B cell (primary cell): ENCODE measurements at regions not wholly inside any gene's neighbourhood (a gene's known extent, or its start where the extent isn't known, plus 50 kb on each side); places are given as distances from the start of the nearest gene placed in this dataset.

Experiments used
- ATAC-seq: fragments of 200-7000 bp; cut with Tn5 transposase; one replicate; pipeline ENCODE4 v1.10.0; 2021; ENCODE audit warnings: low read depth, mild to moderate bottlenecking, moderate number of reproducible peaks, moderate library complexity
- CTCF ChIA-PET: fragments of 350-600 bp; sonication (Branson Sonifier 250); formaldehyde crosslinking; loops from one replicate; lab custom pipeline; 2021; ENCODE audit warnings: antibody characterized with exemption, inconsistent platforms; lab: Charles Lee
- POLR2A ChIA-PET: fragments of 350-600 bp; sonication (Branson Sonifier 250); formaldehyde crosslinking; loops from one replicate; lab custom pipeline; 2021; ENCODE audit warnings: antibody characterized with exemption; lab: Charles Lee
- DNase-seq: peaks from one replicate; pipeline ENCODE4 v3.0.0; 2013
- H2AFZ ChIP-seq: 2 replicates; pipeline ENCODE4 v1.6.1; 2012; ENCODE audit warnings: mild to moderate bottlenecking, low read depth, low read length; ENCODE audit not compliant: insufficient read depth, poor library complexity, severe bottlenecking
- H3K27ac ChIP-seq, 2 donors: 1 replicate in 1 of 2; 2 replicates in 1 of 2; pipeline ENCODE4 v1.5.1; 2012 to 2013; ENCODE audit warnings: low read length in 2 of 2, mild to moderate bottlenecking in 2 of 2, moderate library complexity in 1 of 2
- H3K27me3 ChIP-seq, 4 experiments: fragments of 200-600 bp in 1 of 4; sonication (generic) in 1 of 4; replicated peaks in 1 of 4; 1 replicate in 2 of 4; 2 replicates in 2 of 4; pipeline versions ENCODE4 v1.6.1 to v1.7.0; 2013 to 2016; ENCODE audit warnings: low read length in 3 of 4, mild to moderate bottlenecking in 2 of 4, mixed read lengths in 1 of 4, moderate library complexity in 1 of 4; ENCODE audit not compliant: insufficient read depth in 4 of 4, control insufficient read depth in 3 of 4; ENCODE audit errors: control extremely low read depth in 1 of 4
- H3K36me3 ChIP-seq, 2 experiments: replicated peaks in 1 of 2; 1 replicate in 1 of 2; 2 replicates in 1 of 2; pipeline versions ENCODE4 v1.6.1 to v1.7.1; 2013; ENCODE audit warnings: low read length in 1 of 2; ENCODE audit not compliant: insufficient read depth in 2 of 2, control insufficient read depth in 1 of 2; ENCODE audit errors: control extremely low read depth in 1 of 2, extremely low read depth in 1 of 2
- H3K4me1 ChIP-seq, 2 donors: fragments of 200-600 bp in 1 of 2; sonication (generic) in 1 of 2; 1 replicate in 1 of 2; 2 replicates in 1 of 2; pipeline versions ENCODE4 v1.5.1 to v1.6.1; 2013 to 2017; ENCODE audit warnings: low read length in 2 of 2; ENCODE audit not compliant: control insufficient read depth in 2 of 2, insufficient read depth in 2 of 2
- H3K4me2 ChIP-seq: replicated peaks from 2 replicates; pipeline ENCODE3; 2012; ENCODE audit warnings: mild to moderate bottlenecking, low read depth, low read length; ENCODE audit not compliant: poor library complexity, severe bottlenecking
- H3K4me3 ChIP-seq, 5 experiments: fragments of 200-600 bp in 1 of 5; sonication (generic) in 1 of 5; 1 replicate in 3 of 5; 2 replicates in 2 of 5; pipeline versions ENCODE4 v1.5.1 to v1.7.0; 2011 to 2016; ENCODE audit warnings: low read length in 4 of 5, mild to moderate bottlenecking in 4 of 5, low read depth in 2 of 5, control low read depth in 1 of 5, moderate library complexity in 1 of 5; ENCODE audit not compliant: insufficient read depth in 1 of 5; ENCODE audit errors: control extremely low read depth in 1 of 5, extremely low read depth in 1 of 5
- H3K79me2 ChIP-seq: fragments of 200-600 bp; sonication (generic); one replicate; pipeline ENCODE4 v1.6.0; 2016; ENCODE audit warnings: low read length; ENCODE audit not compliant: control insufficient read depth, insufficient read depth
- H3K9ac ChIP-seq: fragments of 200-600 bp; sonication (generic); 2 replicates; pipeline ENCODE4 v1.6.1; 2017; ENCODE audit warnings: mild to moderate bottlenecking, low read length, moderate library complexity
- H3K9me3 ChIP-seq, 3 donors: one replicate each; pipeline versions ENCODE4 v1.6.1 to v1.7.1; 2013; ENCODE audit warnings: low read length in 2 of 3; ENCODE audit not compliant: control insufficient read depth in 2 of 3, insufficient read depth in 1 of 3; ENCODE audit errors: control extremely low read depth in 1 of 3
- H4K20me1 ChIP-seq: 2 replicates; pipeline ENCODE4 v1.6.0; 2012; ENCODE audit warnings: mild to moderate bottlenecking, low read length; ENCODE audit not compliant: insufficient read depth, control insufficient read depth, poor library complexity, severe bottlenecking
- H3K27ac Mint-ChIP-seq: one replicate; pipeline ENCODE4 v1.8.0; 2021; ENCODE audit warnings: mixed read lengths
- H3K27me3 Mint-ChIP-seq: one replicate; pipeline ENCODE4 v1.8.0; 2021; ENCODE audit warnings: mixed read lengths
- H3K4me1 Mint-ChIP-seq: one replicate; pipeline ENCODE4 v1.8.0; 2021; ENCODE audit warnings: mixed read lengths
- H3K4me3 Mint-ChIP-seq: one replicate; pipeline ENCODE4 v1.8.0; 2021; ENCODE audit warnings: mixed read lengths
- H3K9me3 Mint-ChIP-seq: one replicate; pipeline ENCODE4 v1.8.0; 2022; ENCODE audit warnings: mixed read lengths; ENCODE audit not compliant: insufficient read depth
- EZH2 ChIP-seq: IDR thresholded peaks from 2 replicates; pipeline ENCODE4 v1.6.1; 2012; ENCODE audit warnings: borderline replicate concordance, low read depth, mild to moderate bottlenecking, moderate library complexity, low read length; ENCODE audit not compliant: insufficient read depth, poor library complexity, severe bottlenecking
- WGBS: methylation state at CpG from one replicate; pipeline ENCODE4 v1.1.5; 2013; ENCODE audit warnings: missing lambda C conversion rate; ENCODE audit not compliant: insufficient coverage; 5-methylcytosine and 5-hydroxymethylcytosine counted together
- intact Hi-C: fragments of 100-400 bp; cut with micrococcal nuclease; formaldehyde crosslinking; loops from one replicate; pipeline ENCODE4 v1.10.0; 2022
- TF ChIP-seq, protein P1 (sequence below): fragments of 200-600 bp; IDR thresholded peaks from one replicate; pipeline ENCODE4 v1.8.0; 2022; ENCODE audit warnings: antibody characterized with exemption, mild to moderate bottlenecking

DNA sequence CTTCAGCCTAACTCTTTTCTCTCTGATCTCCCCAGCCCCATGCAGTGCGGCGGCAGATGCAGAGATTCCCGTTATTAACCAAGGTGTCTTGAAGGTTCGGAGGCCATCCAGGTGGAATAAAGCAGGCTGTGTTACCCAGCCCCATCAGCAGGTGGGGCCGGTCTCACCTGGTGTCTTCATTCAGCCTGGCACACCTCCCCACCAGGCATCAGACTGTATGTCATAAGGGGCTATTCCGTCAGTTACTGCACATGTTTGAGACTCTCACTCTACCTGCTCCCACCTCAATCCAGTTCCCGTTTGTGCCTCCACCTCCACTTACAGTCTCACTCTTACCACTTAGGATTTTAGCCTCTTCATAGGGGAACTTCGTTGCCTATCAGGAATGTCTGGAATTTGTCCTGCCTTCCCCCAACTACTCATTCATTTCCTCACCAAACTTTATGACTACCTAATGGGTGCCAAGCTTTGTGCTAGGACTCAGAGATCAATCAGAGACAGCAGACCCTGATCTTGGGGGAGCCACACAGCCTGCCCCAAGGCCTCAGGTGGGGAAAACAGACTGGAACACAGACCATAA, 170.2 kb downstream of the PLPP3 start:
- H4K20me1 ChIP-seq, result no peaks in the 10 kb centered on the region
- H3K4me3 ChIP-seq, result no peak overlapping the region
- no peak overlapping the region for H3K27ac Mint-ChIP-seq
- 82% methylated on average over 5 of the region's 8 CpGs for WGBS
- H3K9me3 ChIP-seq, result no peaks in the 10 kb centered on the region
- H3K4me1 Mint-ChIP-seq, result peaks cover 27% of the 10 kb centered on the region
- CTCF ChIA-PET, result interaction anchor here (0.7 to 6.7 kb wide), 13 partner anchors 8 to 179 kb away, joined by 3 to 107 read pairs (median 4); partner anchors contain the start of gene PLPP3
- no peaks in the 10 kb centered on the region for H3K36me3 ChIP-seq
- POLR2A ChIA-PET, result no interaction called here
- H3K4me3 Mint-ChIP-seq, result no peak overlapping the region
- H3K9me3 Mint-ChIP-seq, result no peaks in the 10 kb centered on the region
- no peak for TF ChIP-seq EZH2
- TF ChIP-seq, protein P1, sequence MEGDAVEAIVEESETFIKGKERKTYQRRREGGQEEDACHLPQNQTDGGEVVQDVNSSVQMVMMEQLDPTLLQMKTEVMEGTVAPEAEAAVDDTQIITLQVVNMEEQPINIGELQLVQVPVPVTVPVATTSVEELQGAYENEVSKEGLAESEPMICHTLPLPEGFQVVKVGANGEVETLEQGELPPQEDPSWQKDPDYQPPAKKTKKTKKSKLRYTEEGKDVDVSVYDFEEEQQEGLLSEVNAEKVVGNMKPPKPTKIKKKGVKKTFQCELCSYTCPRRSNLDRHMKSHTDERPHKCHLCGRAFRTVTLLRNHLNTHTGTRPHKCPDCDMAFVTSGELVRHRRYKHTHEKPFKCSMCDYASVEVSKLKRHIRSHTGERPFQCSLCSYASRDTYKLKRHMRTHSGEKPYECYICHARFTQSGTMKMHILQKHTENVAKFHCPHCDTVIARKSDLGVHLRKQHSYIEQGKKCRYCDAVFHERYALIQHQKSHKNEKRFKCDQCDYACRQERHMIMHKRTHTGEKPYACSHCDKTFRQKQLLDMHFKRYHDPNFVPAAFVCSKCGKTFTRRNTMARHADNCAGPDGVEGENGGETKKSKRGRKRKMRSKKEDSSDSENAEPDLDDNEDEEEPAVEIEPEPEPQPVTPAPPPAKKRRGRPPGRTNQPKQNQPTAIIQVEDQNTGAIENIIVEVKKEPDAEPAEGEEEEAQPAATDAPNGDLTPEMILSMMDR, result peak; percentile 67
- H3K27me3 Mint-ChIP-seq, result no peaks in the 10 kb centered on the region
- no peak overlapping the region for H3K27ac ChIP-seq
- no peak overlapping the region for H3K9ac ChIP-seq
- no peaks in the 10 kb centered on the region for H3K79me2 ChIP-seq
- H3K4me2 ChIP-seq, result no peak overlapping the region
- intact Hi-C loops, result loop anchor here (1.0 to 5.0 kb wide), 2 partner anchors 176 to 1122 kb away; no protein-coding TSS in a partner anchor
- H3K27me3 ChIP-seq, result no peaks in the 10 kb centered on the region
- DNase-seq (peak; percentile 61), ATAC-seq (no peak)
- peaks cover 11 to 16% of the 10 kb centered on the region in 2 donors for H3K4me1 ChIP-seq
- no peak overlapping the region for H2AFZ ChIP-seq

DNA sequence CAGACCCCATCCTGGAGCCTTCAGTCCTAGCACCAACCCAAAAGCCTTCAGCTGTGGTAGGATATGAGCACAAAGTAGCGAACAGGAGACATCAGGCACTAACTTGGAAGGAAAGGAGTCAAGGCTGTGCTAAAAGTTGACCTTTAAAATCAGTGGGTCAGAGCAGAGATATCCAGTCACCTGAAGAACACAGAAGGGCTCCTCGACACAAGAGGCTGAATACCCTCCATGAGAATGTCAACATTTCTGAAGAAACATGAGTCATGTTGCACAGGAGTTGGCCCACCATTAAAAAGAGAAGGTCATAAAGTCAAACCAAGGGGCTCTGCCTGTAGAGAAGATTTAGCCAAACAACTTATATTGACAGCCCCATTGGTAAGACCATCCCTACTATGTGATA, 172.5 kb downstream of the PLPP3 start:
- Histone ChIP-seq H3K9me3 (peaks cover 0 to 1% (median 0%) of the 10 kb centered on the region in 3 donors), H4K20me1 (no peaks in the 10 kb centered on the region), H3K9ac (no peak overlapping the region), H2AFZ (no peak overlapping the region), H3K4me1 (peaks cover 25 to 29% of the 10 kb centered on the region in 2 donors), H3K27ac (no peak overlapping the region), H3K79me2 (no peaks in the 10 kb centered on the region), H3K27me3 (no peaks in the 10 kb centered on the region), H3K4me2 (no peak overlapping the region), H3K4me3 (no peak overlapping the region), H3K36me3 (no peaks in the 10 kb centered on the region)
- no peak overlapping the region for H3K27ac Mint-ChIP-seq
- H3K4me3 Mint-ChIP-seq, result no peak overlapping the region
- ChIA-PET CTCF (interaction anchor here (1.1 to 6.7 kb wide), 3 partner anchors 17 to 178 kb away, joined by 3 to 107 read pairs (median 3); no protein-coding TSS in a partner anchor), POLR2A (no interaction called here)
- 100% methylated on average over 1 of the region's 2 CpGs for WGBS
- no peak for ATAC-seq
- no peak for DNase-seq
- H3K4me1 Mint-ChIP-seq, result peaks cover 41% of the 10 kb centered on the region
- no peak for TF ChIP-seq EZH2
- TF ChIP-seq, protein P1, result no peak
- no peaks in the 10 kb centered on the region for H3K27me3 Mint-ChIP-seq
- no peaks in the 10 kb centered on the region for H3K9me3 Mint-ChIP-seq
- intact Hi-C loops, result loop anchor here (5.0 kb wide), 1 partner anchor 1120 kb away; no protein-coding TSS in a partner anchor
